Astrocyte (in vitro differentiated cells and primary cell): ENCODE measurements at regions not wholly inside any gene's neighbourhood (a gene's known extent, or its start where the extent isn't known, plus 50 kb on each side); places are given as distances from the start of the nearest gene placed in this dataset.

Experiments
- DNase-seq: peaks from one replicate; pipeline ENCODE4 v3.0.0-alpha.2; 2010; ENCODE audit warnings: low read depth
- FAIRE-seq: peaks from 2 replicates; lab custom pipeline; 2011; peaks lifted over from hg19 to GRCh38; lab: Jason Lieb, UNC
- H2AFZ ChIP-seq: 2 replicates; pipeline ENCODE4 v1.6.0; 2012; ENCODE audit warnings: low read depth, low read length, inconsistent platforms
- H3K27ac ChIP-seq: 2 replicates; pipeline ENCODE4 v1.5.1; 2011; ENCODE audit warnings: low read depth, low read length, inconsistent platforms
- H3K27me3 ChIP-seq: 2 replicates; pipeline ENCODE4 v1.6.0; 2011; ENCODE audit warnings: low read length, inconsistent platforms; ENCODE audit not compliant: insufficient read depth
- H3K36me3 ChIP-seq: 2 replicates; pipeline ENCODE4 v1.5.1; 2011; ENCODE audit warnings: low read length, inconsistent platforms; ENCODE audit not compliant: insufficient read depth
- H3K4me1 ChIP-seq: 2 replicates; pipeline ENCODE4 v1.5.1; 2011; ENCODE audit warnings: low read length, inconsistent platforms; ENCODE audit not compliant: insufficient read depth
- H3K4me2 ChIP-seq: 2 replicates; pipeline ENCODE4 v1.6.0; 2012; ENCODE audit warnings: low read length, inconsistent platforms
- H3K4me3 ChIP-seq: 2 replicates; pipeline ENCODE4 v1.5.1; 2011; ENCODE audit warnings: low read depth, mild to moderate bottlenecking, low read length, inconsistent platforms; ENCODE audit not compliant: insufficient read depth
- H3K79me2 ChIP-seq: 2 replicates; pipeline ENCODE4 v1.6.0; 2012; ENCODE audit warnings: mild to moderate bottlenecking, low read length, inconsistent platforms; ENCODE audit not compliant: insufficient read depth
- H3K9ac ChIP-seq: 2 replicates; pipeline ENCODE4 v1.6.0; 2012; ENCODE audit warnings: mild to moderate bottlenecking, low read length, inconsistent platforms
- H3K9me3 ChIP-seq: 2 replicates; pipeline ENCODE4 v1.5.1; 2012; ENCODE audit warnings: low read depth, mild to moderate bottlenecking, low read length, inconsistent platforms; ENCODE audit not compliant: insufficient read depth
- H4K20me1 ChIP-seq: 2 replicates; pipeline ENCODE4 v1.6.0; 2012; ENCODE audit warnings: low read length, inconsistent platforms; ENCODE audit not compliant: insufficient read depth
- H3K27ac Mint-ChIP-seq: one replicate; pipeline ENCODE4 v1.8.0; 2021; ENCODE audit warnings: mild to moderate bottlenecking, mixed read lengths; ENCODE audit not compliant: unreplicated experiment
- H3K27me3 Mint-ChIP-seq: one replicate; pipeline ENCODE4 v1.8.0; 2021; ENCODE audit warnings: low read depth, mixed read lengths; ENCODE audit not compliant: unreplicated experiment
- H3K36me3 Mint-ChIP-seq: one replicate; pipeline ENCODE4 v1.8.0; 2021; ENCODE audit warnings: low read depth, mixed read lengths; ENCODE audit not compliant: unreplicated experiment
- H3K4me1 Mint-ChIP-seq: one replicate; pipeline ENCODE4 v1.8.0; 2021; ENCODE audit warnings: low read depth, mixed read lengths; ENCODE audit not compliant: unreplicated experiment
- H3K4me3 Mint-ChIP-seq: one replicate; pipeline ENCODE4 v1.8.0; 2021; ENCODE audit warnings: mild to moderate bottlenecking, moderate library complexity, mixed read lengths; ENCODE audit not compliant: unreplicated experiment
- H3K9me3 Mint-ChIP-seq: one replicate; pipeline ENCODE4 v1.8.0; 2021; ENCODE audit warnings: mild to moderate bottlenecking, mixed read lengths; ENCODE audit not compliant: unreplicated experiment
- CTCF ChIP-seq: IDR thresholded peaks from 2 replicates; pipeline ENCODE4 v1.5.1; 2011; ENCODE audit warnings: low read depth, mild to moderate bottlenecking, inconsistent platforms, low read length, moderate library complexity; ENCODE audit not compliant: insufficient read depth
- EZH2 ChIP-seq: IDR thresholded peaks from 2 replicates; pipeline ENCODE4 v1.6.1; 2012; ENCODE audit warnings: mild to moderate bottlenecking, low read length, inconsistent platforms; ENCODE audit not compliant: insufficient read depth

GRCh38 chr12:107159384-107159900, 66.1 kb upstream of the CRY1 start:
- no peaks in the 10 kb centered on the region for H3K4me1 ChIP-seq
- FAIRE-seq = no peak
- no peaks in the 10 kb centered on the region for H3K36me3 ChIP-seq
- Mint-ChIP-seq H3K4me3 (no peak overlapping the region), H3K9me3 (no peaks in the 10 kb centered on the region), H3K4me1 (peaks cover 3% of the 10 kb centered on the region), H3K27ac (no peak overlapping the region), H3K36me3 (no peaks in the 10 kb centered on the region), H3K27me3 (peaks cover 22% of the 10 kb centered on the region)
- H3K9ac ChIP-seq = no peak overlapping the region
- H3K4me2 ChIP-seq = no peak overlapping the region
- DNase-seq = no peak
- H3K27me3 ChIP-seq = peaks cover 25% of the 10 kb centered on the region
- no peaks in the 10 kb centered on the region for H3K79me2 ChIP-seq
- no peak overlapping the region for H3K27ac ChIP-seq
- TF ChIP-seq EZH2 (no peak), CTCF (no peak)
- H3K4me3 ChIP-seq = no peak overlapping the region
- H4K20me1 ChIP-seq = no peaks in the 10 kb centered on the region
- H2AFZ ChIP-seq = no peak overlapping the region
- H3K9me3 ChIP-seq = no peaks in the 10 kb centered on the region

- H3K27me3 ChIP-seq = peaks cover 23% of the 10 kb centered on the region
- Mint-ChIP-seq H3K27me3 (peaks cover 20% of the 10 kb centered on the region), H3K27ac (no peak overlapping the region), H3K4me1 (peaks cover 3% of the 10 kb centered on the region), H3K4me3 (no peak overlapping the region), H3K36me3 (no peaks in the 10 kb centered on the region), H3K9me3 (no peaks in the 10 kb centered on the region)
- no peaks in the 10 kb centered on the region for H3K4me1 ChIP-seq
- H3K27ac ChIP-seq = no peak overlapping the region
- H3K4me3 ChIP-seq = no peak overlapping the region
- H3K9ac ChIP-seq = no peak overlapping the region
- H3K36me3 ChIP-seq = no peaks in the 10 kb centered on the region
- no peaks in the 10 kb centered on the region for H3K79me2 ChIP-seq
- H4K20me1 ChIP-seq = no peaks in the 10 kb centered on the region
- FAIRE-seq (no peak), DNase-seq (no peak)
- TF ChIP-seq CTCF (no peak), EZH2 (no peak)
- H3K9me3 ChIP-seq = no peaks in the 10 kb centered on the region
- H2AFZ ChIP-seq = no peak overlapping the region
- H3K4me2 ChIP-seq = no peak overlapping the region
Measured at GRCh38 chr12:107163413-107163812, 70.1 kb upstream of the CRY1 start.

GRCh38 chr12:107164392-107164791, 71.0 kb upstream of the CRY1 start:
- Histone ChIP-seq H2AFZ (no peak overlapping the region), H3K79me2 (no peaks in the 10 kb centered on the region), H3K4me3 (no peak overlapping the region), H3K27me3 (peaks cover 24% of the 10 kb centered on the region), H4K20me1 (no peaks in the 10 kb centered on the region), H3K9me3 (no peaks in the 10 kb centered on the region), H3K36me3 (no peaks in the 10 kb centered on the region), H3K27ac (no peak overlapping the region), H3K9ac (no peak overlapping the region), H3K4me1 (no peaks in the 10 kb centered on the region), H3K4me2 (no peak overlapping the region)
- Mint-ChIP-seq H3K9me3 (no peaks in the 10 kb centered on the region), H3K4me3 (no peak overlapping the region), H3K36me3 (no peaks in the 10 kb centered on the region), H3K27me3 (peaks cover 25% of the 10 kb centered on the region), H3K4me1 (peaks cover 3% of the 10 kb centered on the region), H3K27ac (no peak overlapping the region)
- DNase-seq (no peak), FAIRE-seq (no peak)
- TF ChIP-seq CTCF = no peak
- TF ChIP-seq EZH2 = no peak
